Body of pancreas (tissue), 4 donors: ENCODE measurements at regions not wholly inside any gene's neighbourhood (a gene's known extent, or its start where the extent isn't known, plus 50 kb on each side); places are given as distances from the start of the nearest gene placed in this dataset.

ENCODE experiments used
- POLR2A ChIP-seq, 3 donors: fragments of 450-650 bp; IDR thresholded peaks; one replicate each; pipeline ENCODE4 v1.6.1; 2016; ENCODE audit warnings: antibody characterized with exemption in 3 of 3, mild to moderate bottlenecking in 2 of 3
- TF ChIP-seq, protein P1 (sequence below), 7 experiments: fragments of 450-650 bp in 4 of 7; fragments of 200-600 bp in 3 of 7; sonication (generic) in 3 of 7; IDR thresholded peaks; one replicate each; pipeline ENCODE4 v1.5.1; 2016 to 2019; ENCODE audit warnings: antibody characterized with exemption in 7 of 7

DNA sequence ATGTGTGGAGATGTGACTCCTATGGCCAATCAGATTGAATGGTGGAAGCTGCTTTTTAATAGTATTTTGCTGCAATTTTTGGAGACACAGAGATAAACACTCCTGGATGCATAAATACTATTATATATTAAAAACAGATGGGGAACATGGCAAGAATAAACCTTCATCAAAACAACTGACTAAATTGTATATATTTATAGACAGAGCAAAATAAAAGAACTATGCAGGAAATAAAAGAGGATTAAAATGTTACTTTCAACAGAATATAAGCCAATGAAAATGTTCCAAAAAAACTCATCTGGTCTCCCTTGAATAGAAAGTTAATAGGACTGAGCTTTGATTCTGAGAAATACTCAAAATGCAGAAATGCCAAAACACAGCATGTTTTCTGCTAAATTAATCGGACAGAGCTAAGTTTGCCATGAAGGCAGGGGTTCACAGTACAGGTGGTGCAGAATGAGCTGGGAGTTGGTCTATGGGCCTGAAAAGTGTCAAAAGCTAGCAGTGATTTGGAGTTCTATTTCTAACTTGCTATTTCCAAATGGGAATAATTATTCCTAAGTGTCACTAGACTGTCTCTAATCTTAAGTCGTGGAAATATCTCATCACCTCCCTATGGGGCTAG lies 227.2 kb downstream of the CNTN3 start:
- TF ChIP-seq, protein P1, sequence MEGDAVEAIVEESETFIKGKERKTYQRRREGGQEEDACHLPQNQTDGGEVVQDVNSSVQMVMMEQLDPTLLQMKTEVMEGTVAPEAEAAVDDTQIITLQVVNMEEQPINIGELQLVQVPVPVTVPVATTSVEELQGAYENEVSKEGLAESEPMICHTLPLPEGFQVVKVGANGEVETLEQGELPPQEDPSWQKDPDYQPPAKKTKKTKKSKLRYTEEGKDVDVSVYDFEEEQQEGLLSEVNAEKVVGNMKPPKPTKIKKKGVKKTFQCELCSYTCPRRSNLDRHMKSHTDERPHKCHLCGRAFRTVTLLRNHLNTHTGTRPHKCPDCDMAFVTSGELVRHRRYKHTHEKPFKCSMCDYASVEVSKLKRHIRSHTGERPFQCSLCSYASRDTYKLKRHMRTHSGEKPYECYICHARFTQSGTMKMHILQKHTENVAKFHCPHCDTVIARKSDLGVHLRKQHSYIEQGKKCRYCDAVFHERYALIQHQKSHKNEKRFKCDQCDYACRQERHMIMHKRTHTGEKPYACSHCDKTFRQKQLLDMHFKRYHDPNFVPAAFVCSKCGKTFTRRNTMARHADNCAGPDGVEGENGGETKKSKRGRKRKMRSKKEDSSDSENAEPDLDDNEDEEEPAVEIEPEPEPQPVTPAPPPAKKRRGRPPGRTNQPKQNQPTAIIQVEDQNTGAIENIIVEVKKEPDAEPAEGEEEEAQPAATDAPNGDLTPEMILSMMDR (IDR thresholded peaks at IDR 0.05): no peak
- no peak for TF ChIP-seq POLR2A (IDR thresholded peaks at IDR 0.05)
